Loucy (cell line): ENCODE measurements at regions not wholly inside any gene's neighbourhood (a gene's known extent, or its start where the extent isn't known, plus 50 kb on each side); places are given as distances from the start of the nearest gene placed in this dataset.

ENCODE experiments used
- EZH2phosphoT487 ChIP-seq: fragments of 200-600 bp; IDR thresholded peaks from 2 replicates; pipeline ENCODE4 v1.6.1; 2018; ENCODE audit warnings: antibody characterized with exemption, mild to moderate bottlenecking, moderate library complexity, borderline replicate concordance
- TF ChIP-seq, protein P1 (sequence below): fragments of 200-600 bp; sonication (generic); conservative IDR thresholded peaks from 2 replicates; pipeline ENCODE4 v1.5.1; 2014; ENCODE audit warnings: mild to moderate bottlenecking, antibody characterized with exemption, low read length

DNA sequence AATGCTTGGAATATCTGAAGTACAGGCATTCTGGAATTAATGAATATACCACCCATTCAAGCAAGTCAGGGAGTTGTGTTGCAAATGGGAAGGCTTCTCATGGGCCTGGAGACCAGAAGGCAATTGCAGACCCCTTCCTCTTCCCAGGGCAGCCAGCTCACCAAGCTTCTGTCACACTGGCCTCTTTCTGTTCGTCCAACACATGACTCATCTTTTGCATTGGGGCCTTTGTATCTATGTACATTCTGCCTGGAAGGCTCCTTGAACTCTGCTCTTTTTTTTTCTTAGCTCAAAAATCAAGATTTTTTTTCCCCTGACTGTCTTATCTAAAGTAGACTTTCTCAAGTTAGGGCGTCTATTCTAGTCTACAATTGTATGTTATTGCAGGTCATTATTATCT, 132.9 kb upstream of the MYLIP start:
- TF ChIP-seq, protein P1, sequence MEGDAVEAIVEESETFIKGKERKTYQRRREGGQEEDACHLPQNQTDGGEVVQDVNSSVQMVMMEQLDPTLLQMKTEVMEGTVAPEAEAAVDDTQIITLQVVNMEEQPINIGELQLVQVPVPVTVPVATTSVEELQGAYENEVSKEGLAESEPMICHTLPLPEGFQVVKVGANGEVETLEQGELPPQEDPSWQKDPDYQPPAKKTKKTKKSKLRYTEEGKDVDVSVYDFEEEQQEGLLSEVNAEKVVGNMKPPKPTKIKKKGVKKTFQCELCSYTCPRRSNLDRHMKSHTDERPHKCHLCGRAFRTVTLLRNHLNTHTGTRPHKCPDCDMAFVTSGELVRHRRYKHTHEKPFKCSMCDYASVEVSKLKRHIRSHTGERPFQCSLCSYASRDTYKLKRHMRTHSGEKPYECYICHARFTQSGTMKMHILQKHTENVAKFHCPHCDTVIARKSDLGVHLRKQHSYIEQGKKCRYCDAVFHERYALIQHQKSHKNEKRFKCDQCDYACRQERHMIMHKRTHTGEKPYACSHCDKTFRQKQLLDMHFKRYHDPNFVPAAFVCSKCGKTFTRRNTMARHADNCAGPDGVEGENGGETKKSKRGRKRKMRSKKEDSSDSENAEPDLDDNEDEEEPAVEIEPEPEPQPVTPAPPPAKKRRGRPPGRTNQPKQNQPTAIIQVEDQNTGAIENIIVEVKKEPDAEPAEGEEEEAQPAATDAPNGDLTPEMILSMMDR = no peak
- TF ChIP-seq EZH2phosphoT487 = no peak
